Peyer's patch (tissue), 4 donors: ENCODE measurements at regions not wholly inside any gene's neighbourhood (a gene's known extent, or its start where the extent isn't known, plus 50 kb on each side); places are given as distances from the start of the nearest gene placed in this dataset.

Experiments used
- DNase-seq, 3 donors: peaks; one replicate each; pipeline ENCODE4 v3.0.0-alpha.2; 2017 to 2019
- H3K27ac ChIP-seq, 4 donors: fragments of 200-600 bp; sonication (generic); one replicate each; pipeline ENCODE4 v1.5.1; 2016 to 2019
- H3K27me3 ChIP-seq, 2 donors: fragments of 200-600 bp; sonication (generic); one replicate each; pipeline ENCODE4 v1.5.1; 2019
- H3K36me3 ChIP-seq, 3 donors: fragments of 200-600 bp; sonication (generic); one replicate each; pipeline ENCODE4 v1.5.1; 2016 to 2019
- H3K4me1 ChIP-seq, 4 donors: fragments of 200-600 bp; sonication (generic); one replicate each; pipeline ENCODE4 v1.5.1; 2016 to 2019
- H3K4me3 ChIP-seq, 4 donors: fragments of 200-600 bp; sonication (generic); 1 replicate in 3 of 4; 2 replicates in 1 of 4; pipeline ENCODE4 v1.5.1; 2016 to 2019; ENCODE audit warnings: mild to moderate bottlenecking in 1 of 4
- H3K9me3 ChIP-seq, 4 donors: fragments of 200-600 bp; sonication (generic); one replicate each; pipeline ENCODE4 v1.5.1; 2016 to 2019; ENCODE audit warnings: mild to moderate bottlenecking in 1 of 4
- CTCF ChIP-seq, 6 experiments: fragments of 450-650 bp in 4 of 6; fragments of 200-600 bp in 2 of 6; sonication (generic) in 1 of 6; IDR thresholded peaks; one replicate each; pipeline ENCODE4 v1.5.1; 2017 to 2019; ENCODE audit warnings: antibody characterized with exemption in 6 of 6, mild to moderate bottlenecking in 3 of 6, moderate library complexity in 1 of 6
- POLR2A ChIP-seq, 2 donors: fragments of 450-650 bp; IDR thresholded peaks; one replicate each; pipeline ENCODE4 v1.5.1; 2017; ENCODE audit warnings: antibody characterized with exemption in 2 of 2, mild to moderate bottlenecking in 2 of 2, moderate library complexity in 2 of 2

- H3K4me3 ChIP-seq, result no peak overlapping the region
- H3K4me1 ChIP-seq, result no peaks in the 10 kb centered on the region
- DNase-seq, result no peak
- no peaks in the 10 kb centered on the region for H3K27me3 ChIP-seq
- TF ChIP-seq POLR2A (IDR thresholded peaks at IDR 0.05) (no peak), CTCF (IDR thresholded peaks at IDR 0.05) (no peak)
- no peaks in the 10 kb centered on the region for H3K36me3 ChIP-seq
- H3K27ac ChIP-seq, result no peak overlapping the region
- H3K9me3 ChIP-seq, result no peaks in the 10 kb centered on the region
These were observed 177.5 kb upstream of the NREP start for GRCh38 chr5:111934511-111934910.

GRCh38 chr5:111933086-111933485 is 176.1 kb upstream of the NREP start:
- Histone ChIP-seq H3K4me3 (no peak overlapping the region), H3K4me1 (no peaks in the 10 kb centered on the region), H3K36me3 (no peaks in the 10 kb centered on the region), H3K27ac (no peak overlapping the region), H3K9me3 (no peaks in the 10 kb centered on the region), H3K27me3 (no peaks in the 10 kb centered on the region)
- no peak for DNase-seq
- TF ChIP-seq POLR2A (IDR thresholded peaks at IDR 0.05) (no peak), CTCF (IDR thresholded peaks at IDR 0.05) (no peak)

GRCh38 chr5:111932628-111933027 is 175.6 kb upstream of the NREP start:
- TF ChIP-seq POLR2A (IDR thresholded peaks at IDR 0.05) (no peak), CTCF (IDR thresholded peaks at IDR 0.05) (no peak)
- no peaks in the 10 kb centered on the region for H3K36me3 ChIP-seq
- H3K4me3 ChIP-seq, result no peak overlapping the region
- DNase-seq, result no peak
- H3K9me3 ChIP-seq, result no peaks in the 10 kb centered on the region
- no peaks in the 10 kb centered on the region for H3K4me1 ChIP-seq
- no peaks in the 10 kb centered on the region for H3K27me3 ChIP-seq
- no peak overlapping the region for H3K27ac ChIP-seq

GRCh38 chr5:111932199-111932598 is 175.2 kb upstream of the NREP start:
- no peaks in the 10 kb centered on the region for H3K36me3 ChIP-seq
- TF ChIP-seq POLR2A (IDR thresholded peaks at IDR 0.05), result no peak
- TF ChIP-seq CTCF (IDR thresholded peaks at IDR 0.05), result no peak
- no peaks in the 10 kb centered on the region for H3K9me3 ChIP-seq
- H3K4me1 ChIP-seq, result no peaks in the 10 kb centered on the region
- no peak overlapping the region for H3K4me3 ChIP-seq
- no peak overlapping the region for H3K27ac ChIP-seq
- no peak for DNase-seq
- H3K27me3 ChIP-seq, result no peaks in the 10 kb centered on the region

- Histone ChIP-seq H3K4me3 (no peak overlapping the region), H3K27ac (no peak overlapping the region), H3K36me3 (no peaks in the 10 kb centered on the region), H3K9me3 (no peaks in the 10 kb centered on the region), H3K4me1 (no peaks in the 10 kb centered on the region), H3K27me3 (no peaks in the 10 kb centered on the region)
- DNase-seq, result no peak
- TF ChIP-seq CTCF (IDR thresholded peaks at IDR 0.05), result no peak
- TF ChIP-seq POLR2A (IDR thresholded peaks at IDR 0.05), result no peak
These were observed 174.7 kb upstream of the NREP start for GRCh38 chr5:111931655-111932054.

GRCh38 chr5:111930905-111931461 is 174.0 kb upstream of the NREP start:
- H3K4me1 ChIP-seq, result no peaks in the 10 kb centered on the region
- H3K27ac ChIP-seq, result no peak overlapping the region
- no peak overlapping the region for H3K4me3 ChIP-seq
- DNase-seq, result no peak
- H3K36me3 ChIP-seq, result no peaks in the 10 kb centered on the region
- no peak for TF ChIP-seq POLR2A (IDR thresholded peaks at IDR 0.05)
- no peak for TF ChIP-seq CTCF (IDR thresholded peaks at IDR 0.05)
- no peaks in the 10 kb centered on the region for H3K27me3 ChIP-seq
- no peaks in the 10 kb centered on the region for H3K9me3 ChIP-seq
